ENCODE measurements at regions not wholly inside any gene's neighbourhood (a gene's known extent, or its start where the extent isn't known, plus 50 kb on each side); places are given as distances from the start of the nearest gene placed in this dataset.
"Not testable (repeated sequence)": the region's sequence is repeated elsewhere in the genome, so short reads cannot be mapped to it uniquely, and the experiment has no call there.

DNA sequence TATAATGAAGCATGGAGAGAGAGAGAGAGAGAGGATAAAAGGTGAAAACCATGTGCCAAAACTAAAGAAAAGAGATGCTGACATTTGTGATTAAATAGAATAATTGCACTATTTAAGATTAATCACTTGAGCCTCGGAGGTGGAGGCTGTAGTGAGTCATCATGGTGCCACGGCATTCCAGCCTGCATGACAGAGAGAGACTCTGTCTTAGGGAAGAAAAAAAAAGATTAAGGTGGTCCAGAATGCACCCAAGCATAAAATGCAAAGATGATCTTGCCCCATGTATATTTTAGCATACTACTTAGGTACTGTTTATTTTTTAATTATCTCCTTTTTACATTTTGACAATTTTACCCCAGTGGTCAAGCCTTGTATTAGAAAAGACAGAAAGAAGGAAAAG, 742.5 kb downstream of the SPATA31A1 start:
- DNase-seq = not testable (repeated sequence)

- DNase-seq = peak; percentile 49
Measured at GRCh38 chr9:40106003-40106782, 750.7 kb downstream of the SPATA31A1 start.

DNA sequence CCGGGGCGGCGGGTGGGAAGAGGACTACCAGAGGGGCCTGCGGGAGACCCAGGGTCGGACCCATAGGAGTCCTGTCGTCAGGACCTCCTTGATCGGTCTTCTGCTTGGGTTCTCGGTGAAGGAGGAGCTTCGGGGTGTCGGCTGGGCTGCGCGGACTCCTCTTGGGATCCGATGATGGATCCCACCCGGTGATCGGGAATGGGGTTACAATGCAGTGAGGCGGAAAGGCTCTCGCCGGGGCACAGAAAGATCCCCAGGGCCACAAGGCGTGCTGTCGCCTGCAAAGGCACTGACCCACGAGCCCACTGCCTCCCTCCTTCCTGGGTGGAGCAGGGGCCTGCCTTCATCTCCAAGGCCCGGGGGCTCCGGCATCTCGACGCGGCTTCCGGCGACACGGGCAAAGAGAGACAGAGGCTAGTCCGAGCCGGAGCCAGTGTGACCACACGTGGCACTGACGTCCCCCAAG, 751.3 kb downstream of the SPATA31A1 start:
- not testable (repeated sequence) for DNase-seq

- DNase-seq = not testable (repeated sequence)
Measured at GRCh38 chr9:40107251-40107650, 751.8 kb downstream of the SPATA31A1 start.

- not testable (repeated sequence) for DNase-seq
Measured at GRCh38 chr9:40108465-40108864, 753.0 kb downstream of the SPATA31A1 start.

DNA sequence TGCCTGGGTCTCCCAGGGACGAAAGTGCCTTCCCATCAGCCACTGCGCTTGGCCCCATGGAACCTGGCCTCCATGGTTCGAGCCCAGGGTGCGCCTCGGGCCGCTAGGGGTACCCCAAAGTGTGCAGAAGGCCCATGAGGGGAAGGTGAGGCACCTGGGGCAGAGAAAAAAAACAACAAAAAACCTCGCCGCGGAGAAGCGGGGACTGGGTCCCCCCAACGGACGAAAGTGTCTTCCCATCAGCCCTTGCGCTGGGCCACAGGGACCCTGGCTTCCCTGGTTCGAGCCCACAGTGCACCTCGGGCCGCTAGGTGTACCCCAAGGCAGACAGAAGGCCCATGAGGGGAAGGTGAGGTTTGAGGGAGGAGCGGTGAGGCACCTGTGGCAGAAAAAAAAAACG, 755.3 kb downstream of the SPATA31A1 start:
- not testable (repeated sequence) for DNase-seq

DNA sequence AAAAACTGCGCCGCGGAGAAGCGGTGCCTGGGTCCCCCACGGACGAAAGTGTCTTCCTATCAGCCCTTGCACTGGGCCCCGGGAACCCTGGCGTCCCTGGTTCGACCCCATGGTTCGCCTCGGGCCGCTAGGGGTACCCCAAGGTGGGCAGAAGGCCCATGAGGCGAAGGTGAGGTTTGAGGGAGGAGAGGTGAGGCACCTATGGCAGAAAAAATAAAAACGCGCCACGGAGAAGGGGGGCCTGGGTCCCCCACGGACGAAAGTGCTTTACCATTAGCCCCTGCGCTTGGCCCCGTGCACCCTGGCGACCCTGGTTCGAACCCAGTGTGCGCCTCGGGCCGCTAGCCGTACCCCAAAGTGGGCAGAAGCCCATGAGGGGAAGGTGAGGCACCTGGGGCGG, 756.1 kb downstream of the SPATA31A1 start:
- not testable (repeated sequence) for DNase-seq

- not testable (repeated sequence) for DNase-seq
Measured at GRCh38 chr9:40130598-40130997, 775.1 kb downstream of the SPATA31A1 start.

- DNase-seq = not testable (repeated sequence)
Measured at GRCh38 chr9:40169204-40169603, 813.7 kb downstream of the SPATA31A1 start.

GRCh38 chr9:40173316-40173715, 817.8 kb downstream of the SPATA31A1 start:
- not testable (repeated sequence) for DNase-seq

DNA sequence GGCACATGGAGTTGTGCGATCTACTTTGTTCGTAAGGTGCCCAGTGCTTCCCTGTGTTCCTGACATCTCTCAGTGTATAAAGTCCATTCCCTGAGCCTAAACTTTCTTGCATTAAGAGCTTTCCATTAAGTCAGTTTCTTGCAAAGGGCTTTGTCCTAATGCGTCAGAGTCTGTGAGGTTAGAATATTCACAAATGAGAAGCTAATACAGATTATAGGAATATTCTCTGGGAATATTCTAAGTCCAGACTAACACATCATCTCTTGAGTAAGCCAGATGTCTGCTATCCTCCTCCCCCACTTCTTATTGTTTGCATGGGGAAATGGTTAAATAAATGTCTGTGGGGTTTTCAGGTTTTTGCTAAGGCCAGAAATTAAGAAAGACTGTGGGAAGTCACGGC, 818.6 kb downstream of the SPATA31A1 start:
- not testable (repeated sequence) for DNase-seq

DNA sequence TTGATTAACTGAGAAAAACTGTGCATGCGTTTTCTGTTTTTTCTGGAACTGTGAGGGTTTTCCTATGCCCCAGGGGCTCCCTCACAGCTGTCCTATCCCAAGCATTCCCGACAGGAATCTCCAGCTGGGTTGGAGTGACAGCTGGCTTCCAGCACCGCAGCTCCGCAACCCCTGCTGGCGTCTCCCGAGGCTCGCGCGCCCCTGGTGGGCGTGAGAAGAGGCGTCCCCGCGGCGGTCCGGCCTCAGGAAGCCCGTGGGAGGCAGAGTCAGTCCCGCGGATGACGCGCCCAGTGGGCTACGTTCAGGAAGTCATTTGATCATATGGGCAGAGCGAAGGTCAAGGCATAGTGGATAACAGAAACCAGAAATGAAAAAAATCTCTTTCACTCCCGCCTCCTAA, 821.9 kb downstream of the SPATA31A1 start:
- not testable (repeated sequence) for DNase-seq

- DNase-seq = not testable (repeated sequence)
Measured at GRCh38 chr9:40191403-40191802, 835.9 kb downstream of the SPATA31A1 start.

GRCh38 chr9:40192162-40192561, 836.7 kb downstream of the SPATA31A1 start:
- DNase-seq = not testable (repeated sequence)

- DNase-seq = not testable (repeated sequence)
Measured at GRCh38 chr9:40196165-40196714, 840.8 kb downstream of the SPATA31A1 start.

- not testable (repeated sequence) for DNase-seq
Measured at GRCh38 chr9:40196803-40197202, 841.3 kb downstream of the SPATA31A1 start.

GRCh38 chr9:40221596-40222233, 866.2 kb downstream of the SPATA31A1 start:
- DNase-seq = not testable (repeated sequence)

DNA sequence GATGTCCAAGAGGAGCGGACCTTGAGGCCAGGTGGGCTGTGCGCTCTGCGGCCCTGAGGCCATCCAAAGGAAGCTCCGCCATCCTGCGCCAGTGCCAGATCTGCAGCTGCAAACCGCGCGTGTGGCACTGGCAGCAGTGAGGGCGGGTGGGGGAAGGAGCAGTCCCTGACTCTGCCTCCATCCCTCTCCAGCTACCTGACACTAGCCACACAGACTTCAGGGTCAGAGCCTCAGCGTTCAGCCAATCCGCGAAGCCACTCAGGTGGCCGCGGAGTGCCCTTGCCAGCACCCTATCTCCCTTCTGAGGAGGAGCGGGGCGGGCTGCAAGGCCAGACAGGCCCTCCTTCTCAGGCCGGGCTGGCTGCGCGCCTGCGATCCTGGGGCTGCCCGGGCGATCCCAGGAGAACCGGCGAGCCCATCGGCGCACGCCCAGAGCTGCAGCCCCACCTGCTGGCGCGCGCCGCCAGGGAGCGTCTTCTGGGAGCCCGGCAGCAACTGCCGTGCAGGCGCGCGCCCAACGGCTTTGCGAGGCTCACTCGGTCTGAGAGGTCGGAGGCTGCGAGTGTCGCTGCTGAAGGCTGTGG, 867.2 kb downstream of the SPATA31A1 start:
- not testable (repeated sequence) for DNase-seq

GRCh38 chr9:40223353-40223752, 867.9 kb downstream of the SPATA31A1 start:
- not testable (repeated sequence) for DNase-seq

Measured in activated effector memory CD4-positive, alpha-beta T cell treated with Interleukin-2 at 50 U/mL for 16 hours (primary cell).